GM21360 (cell line): ENCODE measurements at regions not wholly inside any gene's neighbourhood (a gene's known extent, or its start where the extent isn't known, plus 50 kb on each side); places are given as distances from the start of the nearest gene placed in this dataset.
"Not testable (repeated sequence)": the region's sequence is repeated elsewhere in the genome, so short reads cannot be mapped to it uniquely, and the experiment has no call there.

Experiments used
- ATAC-seq: cut with Tn5 transposase; IDR thresholded peaks from one replicate; pipeline ENCODE4 v1.9.1; 2021; ENCODE audit warnings: mild to moderate bottlenecking, moderate library complexity; ENCODE audit not compliant: unreplicated experiment

GRCh38 chr22:49698616-49699015 lies 129.1 kb downstream of the BRD1 start:
- ATAC-seq = not testable (repeated sequence)

- no peak for ATAC-seq
These were observed 130.6 kb downstream of the BRD1 start for GRCh38 chr22:49697047-49697446.

GRCh38 chr22:49694462-49695260 lies 133.0 kb downstream of the BRD1 start:
- no peak for ATAC-seq

GRCh38 chr22:49693848-49694247 lies 133.8 kb downstream of the BRD1 start:
- no peak for ATAC-seq

GRCh38 chr22:49693416-49693815 lies 134.3 kb downstream of the BRD1 start:
- ATAC-seq = no peak

- no peak for ATAC-seq
These were observed 135.0 kb downstream of the BRD1 start for GRCh38 chr22:49692499-49693225.

GRCh38 chr22:49691256-49691655 lies 136.4 kb downstream of the BRD1 start:
- ATAC-seq = no peak

GRCh38 chr22:49690454-49690853 lies 137.2 kb downstream of the BRD1 start:
- no peak for ATAC-seq

- ATAC-seq = no peak
These were observed 137.8 kb downstream of the BRD1 start for GRCh38 chr22:49689858-49690257.

- no peak for ATAC-seq
These were observed 138.4 kb downstream of the BRD1 start for GRCh38 chr22:49689255-49689770.

- no peak for ATAC-seq
These were observed 139.0 kb downstream of the BRD1 start for GRCh38 chr22:49688516-49689254.

- ATAC-seq = no peak
These were observed 139.7 kb downstream of the BRD1 start for GRCh38 chr22:49687786-49688515.

- no peak for ATAC-seq
These were observed 140.3 kb downstream of the BRD1 start for GRCh38 chr22:49687333-49687732.

GRCh38 chr22:49686495-49687219 lies 141.0 kb downstream of the BRD1 start:
- no peak for ATAC-seq

- no peak for ATAC-seq
These were observed 142.0 kb downstream of the BRD1 start for GRCh38 chr22:49685686-49686085.

GRCh38 chr22:49685116-49685515 lies 142.6 kb downstream of the BRD1 start:
- ATAC-seq = no peak

- no peak for ATAC-seq
These were observed 144.6 kb downstream of the BRD1 start for GRCh38 chr22:49683032-49683431.

GRCh38 chr22:49680819-49681218 lies 146.9 kb downstream of the BRD1 start:
- ATAC-seq = not testable (repeated sequence)

GRCh38 chr22:49678842-49679170 lies 148.9 kb downstream of the BRD1 start:
- ATAC-seq = no peak
